ENCODE measurements at regions not wholly inside any gene's neighbourhood (a gene's known extent, or its start where the extent isn't known, plus 50 kb on each side); places are given as distances from the start of the nearest gene placed in this dataset.

DNA sequence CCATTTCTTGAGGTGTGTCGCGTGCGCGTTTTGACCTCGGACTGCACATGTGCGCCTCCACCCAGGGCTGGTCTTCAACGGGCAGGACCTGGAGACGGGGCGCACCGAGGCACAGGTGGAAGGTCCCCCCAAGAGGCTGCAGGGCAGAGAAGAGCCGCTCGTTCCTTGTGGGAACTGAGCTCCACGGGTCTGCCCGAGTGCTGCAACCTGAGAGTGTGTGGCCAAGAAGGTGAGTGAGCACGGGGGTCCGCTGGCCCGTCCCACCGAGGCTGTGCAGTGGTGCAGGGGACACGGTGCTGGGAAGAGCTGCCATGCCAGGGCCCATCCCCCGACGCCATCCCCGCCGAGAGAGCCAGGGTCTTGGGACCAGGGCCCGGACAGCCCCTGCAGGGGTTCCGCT is 268.3 kb downstream of the GALR1 start:
- DNase-seq (ENCODE audit: low read depth): no peak
- TF ChIP-seq, protein P1, sequence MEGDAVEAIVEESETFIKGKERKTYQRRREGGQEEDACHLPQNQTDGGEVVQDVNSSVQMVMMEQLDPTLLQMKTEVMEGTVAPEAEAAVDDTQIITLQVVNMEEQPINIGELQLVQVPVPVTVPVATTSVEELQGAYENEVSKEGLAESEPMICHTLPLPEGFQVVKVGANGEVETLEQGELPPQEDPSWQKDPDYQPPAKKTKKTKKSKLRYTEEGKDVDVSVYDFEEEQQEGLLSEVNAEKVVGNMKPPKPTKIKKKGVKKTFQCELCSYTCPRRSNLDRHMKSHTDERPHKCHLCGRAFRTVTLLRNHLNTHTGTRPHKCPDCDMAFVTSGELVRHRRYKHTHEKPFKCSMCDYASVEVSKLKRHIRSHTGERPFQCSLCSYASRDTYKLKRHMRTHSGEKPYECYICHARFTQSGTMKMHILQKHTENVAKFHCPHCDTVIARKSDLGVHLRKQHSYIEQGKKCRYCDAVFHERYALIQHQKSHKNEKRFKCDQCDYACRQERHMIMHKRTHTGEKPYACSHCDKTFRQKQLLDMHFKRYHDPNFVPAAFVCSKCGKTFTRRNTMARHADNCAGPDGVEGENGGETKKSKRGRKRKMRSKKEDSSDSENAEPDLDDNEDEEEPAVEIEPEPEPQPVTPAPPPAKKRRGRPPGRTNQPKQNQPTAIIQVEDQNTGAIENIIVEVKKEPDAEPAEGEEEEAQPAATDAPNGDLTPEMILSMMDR (IDR thresholded peaks at IDR 0.05; ENCODE audit: control insufficient read depth, insufficient read depth, low read depth, low read length, missing control alignments): no peak
- H3K4me3 ChIP-seq (ENCODE audit: control insufficient read depth, low read depth, low read length): no peak overlapping the region

DNA sequence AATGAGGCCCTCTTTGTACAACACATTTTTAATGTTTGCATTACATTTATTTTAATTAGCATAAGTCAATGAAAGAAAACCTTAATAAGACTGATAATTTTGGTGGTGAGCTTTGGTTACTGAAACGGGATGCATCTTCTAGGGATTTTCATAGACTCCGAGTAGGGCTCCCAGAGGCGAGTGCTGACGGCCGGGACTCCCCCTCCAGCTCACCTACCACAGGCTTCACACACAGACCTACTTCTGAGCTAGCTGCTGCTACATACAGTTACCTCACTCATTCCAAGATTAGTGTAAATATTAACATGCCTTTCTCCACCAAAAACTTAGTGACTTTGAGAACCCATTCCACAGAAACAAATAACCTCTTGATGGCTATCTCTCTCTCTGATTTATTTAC is 271.1 kb downstream of the GALR1 start:
- TF ChIP-seq, protein P1 (IDR thresholded peaks at IDR 0.05; ENCODE audit: control insufficient read depth, insufficient read depth, low read depth, low read length, missing control alignments): no peak
- no peak overlapping the region for H3K4me3 ChIP-seq (ENCODE audit: control insufficient read depth, low read depth, low read length)
- no peak for DNase-seq (ENCODE audit: low read depth)

DNA sequence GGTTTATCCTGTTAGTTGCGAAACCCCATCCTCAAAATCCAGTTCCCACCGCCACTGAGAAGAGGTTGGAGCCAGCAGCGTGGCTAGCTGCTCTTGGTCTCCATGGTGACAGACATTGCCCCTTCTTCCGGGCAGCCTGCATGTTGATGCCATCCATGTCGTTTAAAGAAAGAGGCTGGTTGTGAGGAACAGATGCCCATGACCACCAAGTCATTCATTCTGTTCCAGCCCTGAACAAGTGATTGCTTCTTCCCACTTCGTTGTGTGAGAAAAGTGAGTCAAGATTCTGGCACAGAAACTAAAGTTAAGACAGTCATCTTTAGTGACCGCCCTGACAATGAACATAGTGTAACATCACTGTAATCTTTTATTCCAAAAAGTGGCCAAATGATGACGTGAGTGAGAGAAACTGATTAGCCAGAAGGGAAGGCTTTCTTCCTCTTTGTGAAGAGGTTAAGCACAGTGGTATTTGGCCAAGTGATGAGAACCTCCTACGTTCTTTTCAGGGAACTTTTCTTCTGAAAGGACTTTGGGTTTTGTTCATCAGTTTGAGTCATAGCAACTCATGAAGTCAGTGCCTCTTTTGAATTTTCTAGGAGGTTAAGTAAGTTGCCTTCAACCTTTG is 272.5 kb downstream of the GALR1 start:
- DNase-seq (ENCODE audit: low read depth): no peak
- TF ChIP-seq, protein P1 (IDR thresholded peaks at IDR 0.05; ENCODE audit: control insufficient read depth, insufficient read depth, low read depth, low read length, missing control alignments): no peak
- no peak overlapping the region for H3K4me3 ChIP-seq (ENCODE audit: control insufficient read depth, low read depth, low read length)

DNA sequence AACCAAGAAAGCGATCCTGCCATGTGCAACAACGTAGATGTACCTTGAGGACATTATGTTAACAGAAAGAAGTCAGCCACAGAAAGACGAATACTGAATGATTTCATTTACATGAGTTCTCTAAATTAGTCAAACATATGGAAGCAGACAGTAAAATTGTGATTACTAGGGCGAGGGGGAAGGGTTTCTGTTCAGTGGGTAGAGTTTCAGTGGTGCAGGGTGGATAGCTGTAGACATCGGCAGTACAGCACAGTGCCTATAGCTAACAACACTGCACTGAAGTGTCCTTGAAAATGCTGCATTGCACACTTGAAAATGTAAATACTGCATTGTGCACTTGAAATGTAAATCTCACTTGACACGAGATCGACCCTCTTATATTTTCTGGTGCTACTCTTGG is 275.3 kb downstream of the GALR1 start:
- H3K4me3 ChIP-seq (ENCODE audit: control insufficient read depth, low read depth, low read length): no peak overlapping the region
- TF ChIP-seq, protein P1 (IDR thresholded peaks at IDR 0.05; ENCODE audit: control insufficient read depth, insufficient read depth, low read depth, low read length, missing control alignments): no peak
- DNase-seq (ENCODE audit: low read depth): no peak

DNA sequence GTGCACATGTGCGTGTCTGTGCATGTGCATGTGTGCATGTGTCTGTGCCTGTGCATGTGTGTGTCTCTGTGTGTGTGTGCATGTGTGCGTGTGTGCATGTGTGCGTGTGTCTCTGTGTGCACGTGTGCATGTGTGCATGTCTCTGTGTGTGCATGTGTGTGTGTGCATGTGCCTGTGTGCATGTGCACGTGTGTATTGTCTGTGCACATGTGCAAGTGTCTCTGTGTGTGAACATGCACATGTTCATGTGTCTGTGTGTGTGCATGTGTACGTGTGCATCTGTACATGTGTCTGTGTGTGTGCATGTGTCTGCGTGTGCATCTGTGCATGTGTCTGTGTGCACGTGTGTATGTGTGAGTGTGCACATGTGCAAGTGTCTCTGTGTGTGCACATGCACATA is 277.3 kb downstream of the GALR1 start:
- H3K4me3 ChIP-seq (ENCODE audit: control insufficient read depth, low read depth, low read length): no peak overlapping the region
- TF ChIP-seq, protein P1 (IDR thresholded peaks at IDR 0.05; ENCODE audit: control insufficient read depth, insufficient read depth, low read depth, low read length, missing control alignments): no peak
- DNase-seq (ENCODE audit: low read depth): no peak

DNA sequence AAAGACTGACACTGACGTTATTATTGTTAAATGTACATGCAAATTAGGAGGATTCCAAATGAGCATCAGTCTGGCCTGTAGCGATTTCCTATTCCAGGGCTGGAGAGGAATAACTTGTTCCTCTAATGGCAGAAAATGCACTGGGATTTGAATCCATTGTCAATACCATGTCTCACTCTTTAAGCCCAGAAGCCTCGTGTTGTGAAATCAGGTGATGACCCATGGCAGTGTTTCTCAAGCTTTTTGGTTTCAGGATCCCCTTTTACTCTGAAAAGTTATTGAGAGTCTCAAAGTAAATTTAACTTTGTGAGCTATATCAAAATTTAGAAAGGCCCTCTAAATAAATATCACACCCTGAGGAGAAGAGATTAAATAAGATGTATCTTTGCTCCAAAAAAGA is 279.2 kb downstream of the GALR1 start:
- no peak for DNase-seq (ENCODE audit: low read depth)
- no peak overlapping the region for H3K4me3 ChIP-seq (ENCODE audit: control insufficient read depth, low read depth, low read length)
- TF ChIP-seq, protein P1 (IDR thresholded peaks at IDR 0.05; ENCODE audit: control insufficient read depth, insufficient read depth, low read depth, low read length, missing control alignments): no peak

Data from AG09309 (cell line).